GM23338 (cell line): ENCODE measurements at regions not wholly inside any gene's neighbourhood (a gene's known extent, or its start where the extent isn't known, plus 50 kb on each side); places are given as distances from the start of the nearest gene placed in this dataset.

Source experiments
- ATAC-seq: fragments of 200-7000 bp; cut with Tn5 transposase; 3 replicates; pipeline ENCODE4 v1.9.1; 2020
- DNase-seq: peaks from one replicate; pipeline ENCODE4 v3.0.0-alpha.2; 2015; ENCODE audit warnings: low spot score
- H2AFZ ChIP-seq: fragments of 200-600 bp; sonication (generic); 2 replicates; pipeline ENCODE4 v1.8.0; 2016; ENCODE audit warnings: antibody characterized with exemption, mild to moderate bottlenecking, moderate library complexity
- H3F3A ChIP-seq: fragments of 200-600 bp; sonication (generic); replicated peaks from 2 replicates; pipeline ENCODE4 v1.8.0; 2017; ENCODE audit warnings: antibody characterized with exemption, mixed run types, low read depth
- H3K27ac ChIP-seq: fragments of 200-600 bp; sonication (generic); 2 replicates; pipeline ENCODE4 v1.6.1; 2016; ENCODE audit warnings: low read depth
- H3K27me3 ChIP-seq: fragments of 200-600 bp; sonication (generic); 2 replicates; pipeline ENCODE4 v1.8.0; 2016; ENCODE audit warnings: mild to moderate bottlenecking, mixed run types, moderate library complexity; ENCODE audit not compliant: insufficient read depth
- H3K36me3 ChIP-seq: fragments of 200-600 bp; sonication (generic); 2 replicates; pipeline ENCODE4 v1.8.0; 2016; ENCODE audit warnings: mild to moderate bottlenecking; ENCODE audit not compliant: insufficient read depth
- H3K4me1 ChIP-seq: fragments of 200-600 bp; sonication (generic); 2 replicates; pipeline ENCODE4 v1.8.0; 2016; ENCODE audit warnings: mild to moderate bottlenecking, moderate library complexity; ENCODE audit not compliant: insufficient read depth
- H3K4me2 ChIP-seq: fragments of 200-600 bp; sonication (generic); 2 replicates; pipeline ENCODE4 v1.7.1; 2017; ENCODE audit warnings: mixed run types
- H3K4me3 ChIP-seq: fragments of 200-600 bp; sonication (generic); 2 replicates; pipeline ENCODE4 v1.6.1; 2016; ENCODE audit warnings: mixed run types
- H3K79me2 ChIP-seq: fragments of 200-600 bp; sonication (generic); replicated peaks from 2 replicates; pipeline ENCODE4 v1.8.0; 2017; ENCODE audit warnings: mild to moderate bottlenecking; ENCODE audit not compliant: insufficient read depth
- H3K9me2 ChIP-seq: fragments of 200-600 bp; sonication (generic); 2 replicates; pipeline ENCODE4 v1.8.0; 2017; ENCODE audit not compliant: insufficient read depth
- H4K20me1 ChIP-seq: fragments of 200-600 bp; sonication (generic); replicated peaks from 2 replicates; pipeline ENCODE4 v1.8.0; 2017; ENCODE audit warnings: mild to moderate bottlenecking; ENCODE audit not compliant: insufficient read depth
- H3K27ac Mint-ChIP-seq: 2 replicates; pipeline ENCODE4 v1.8.0; 2020; ENCODE audit warnings: inconsistent platforms, mild to moderate bottlenecking, moderate library complexity, mixed read lengths
- H3K27me3 Mint-ChIP-seq: 3 replicates; pipeline ENCODE4 v1.8.0; 2022; ENCODE audit warnings: low read depth, mild to moderate bottlenecking, moderate library complexity, mixed read lengths, inconsistent platforms; ENCODE audit not compliant: insufficient read depth, poor library complexity
- H3K36me3 Mint-ChIP-seq: 3 replicates; pipeline ENCODE4 v1.8.0; 2021; ENCODE audit warnings: low read depth, mild to moderate bottlenecking, inconsistent platforms, moderate library complexity, mixed read lengths
- H3K4me1 Mint-ChIP-seq: 3 replicates; pipeline ENCODE4 v1.8.0; 2020; ENCODE audit warnings: mild to moderate bottlenecking, inconsistent platforms, mixed read lengths
- H3K4me3 Mint-ChIP-seq: 3 replicates; pipeline ENCODE4 v1.8.0; 2021; ENCODE audit warnings: moderate library complexity, mild to moderate bottlenecking, inconsistent platforms, mixed read lengths
- H3K9me3 Mint-ChIP-seq: 3 replicates; pipeline ENCODE4 v1.8.0; 2020; ENCODE audit warnings: moderate library complexity, mild to moderate bottlenecking, inconsistent platforms, mixed read lengths
- CREB1 ChIP-seq: fragments of 250-450 bp; sonication (Bioruptor Pico); IDR thresholded peaks from 2 replicates; pipeline ENCODE4 v1.5.0; 2020; ENCODE audit warnings: low read depth, mild to moderate bottlenecking, moderate library complexity
- CTCF ChIP-seq, 2 experiments: fragments of 200-600 bp in 1 of 2; sonication (generic) in 1 of 2; conservative IDR thresholded peaks; 2 replicates each; pipeline versions ENCODE4 v1.5.1 to v1.6.1; 2016 to 2017; ENCODE audit warnings: antibody characterized with exemption in 2 of 2, low read depth in 2 of 2, mild to moderate bottlenecking in 2 of 2, moderate library complexity in 1 of 2
- ETS1 ChIP-seq: IDR thresholded peaks from 2 replicates; pipeline ENCODE4 v1.6.1; 2016; ENCODE audit warnings: antibody characterized with exemption
- EZH2 ChIP-seq: fragments of 200-600 bp; sonication (generic); IDR thresholded peaks from one replicate; pipeline ENCODE4 v1.8.0; 2017; ENCODE audit warnings: antibody characterized with exemption, mild to moderate bottlenecking, low read depth; ENCODE audit not compliant: unreplicated experiment
- EZH2phosphoT487 ChIP-seq: fragments of 200-600 bp; sonication (generic); IDR thresholded peaks from one replicate; pipeline ENCODE4 v1.8.1; 2018; ENCODE audit warnings: antibody characterized with exemption; ENCODE audit not compliant: unreplicated experiment
- JUNB ChIP-seq: IDR thresholded peaks from one replicate; pipeline ENCODE4 v1.6.1; 2016; ENCODE audit warnings: antibody characterized with exemption; ENCODE audit not compliant: unreplicated experiment
- NANOG ChIP-seq: IDR thresholded peaks from 2 replicates; pipeline ENCODE4 v1.6.1; 2016; ENCODE audit warnings: antibody characterized with exemption, borderline replicate concordance
- POLR2AphosphoS5 ChIP-seq: IDR thresholded peaks from 2 replicates; pipeline ENCODE4 v1.6.1; 2016; ENCODE audit warnings: antibody characterized with exemption, low read depth
- REST ChIP-seq: IDR thresholded peaks from one replicate; pipeline ENCODE4 v1.6.1; 2018; ENCODE audit warnings: antibody characterized with exemption; ENCODE audit not compliant: unreplicated experiment
- STAT1 ChIP-seq: IDR thresholded peaks from one replicate; pipeline ENCODE4 v1.6.1; 2016; ENCODE audit warnings: antibody characterized with exemption; ENCODE audit not compliant: unreplicated experiment
- ZNF114 ChIP-seq: fragments of 250-450 bp; sonication (Bioruptor Pico); IDR thresholded peaks from 2 replicates; pipeline ENCODE4 v1.5.0; 2020; ENCODE audit warnings: mild to moderate bottlenecking, moderate library complexity
- ZNF331 ChIP-seq: fragments of 250-450 bp; sonication (Bioruptor Pico); IDR thresholded peaks from 2 replicates; pipeline ENCODE4 v1.5.0; 2020; ENCODE audit warnings: low read depth, mild to moderate bottlenecking, moderate library complexity
- ZNF462 ChIP-seq: fragments of 250-450 bp; sonication (Bioruptor Pico); IDR thresholded peaks from 2 replicates; pipeline ENCODE4 v1.5.0; 2020; ENCODE audit warnings: mild to moderate bottlenecking, moderate library complexity

GRCh38 chr12:115257791-115258190 is 573.8 kb upstream of the TBX3 start:
- no peak for ATAC-seq
- H3K27me3 Mint-ChIP-seq: peaks cover 2% of the 10 kb centered on the region
- no peak overlapping the region for H3K4me2 ChIP-seq

More at GRCh38 chr12:115257791-115258190, 573.8 kb upstream of the TBX3 start:
- no peak overlapping the region for H3K27ac ChIP-seq
- Mint-ChIP-seq H3K9me3 (no peaks in the 10 kb centered on the region), H3K27ac (no peak overlapping the region), H3K36me3 (no peaks in the 10 kb centered on the region), H3K4me3 (no peak overlapping the region), H3K4me1 (no peaks in the 10 kb centered on the region; the same call in 2 of the 3 replicates)
- no peak overlapping the region for H3K4me3 ChIP-seq
- TF ChIP-seq CREB1 (no peak), JUNB (no peak), REST (no peak), STAT1 (no peak), CTCF (conservative IDR thresholded peaks at IDR 0.05; ENCODE audit: low read depth in 2 of 2) (no peak), ZNF331 (CRISPR knock-in tag) (no peak), EZH2 (no peak), ZNF462 (CRISPR knock-in tag) (no peak), ZNF114 (CRISPR knock-in tag) (no peak), EZH2phosphoT487 (no peak), POLR2AphosphoS5 (no peak), NANOG (no peak), ETS1 (no peak)
- H3K9me2 ChIP-seq: no peaks in the 10 kb centered on the region
- no peaks in the 10 kb centered on the region for H3F3A ChIP-seq
- no peaks in the 10 kb centered on the region for H3K36me3 ChIP-seq
- no peaks in the 10 kb centered on the region for H3K79me2 ChIP-seq
- no peak for DNase-seq
- H4K20me1 ChIP-seq: no peaks in the 10 kb centered on the region
- no peaks in the 10 kb centered on the region for H3K4me1 ChIP-seq
- H2AFZ ChIP-seq: no peak overlapping the region
- H3K27me3 ChIP-seq: no peaks in the 10 kb centered on the region
